ENCODE measurements at regions not wholly inside any gene's neighbourhood (a gene's known extent, or its start where the extent isn't known, plus 50 kb on each side); places are given as distances from the start of the nearest gene placed in this dataset.

GRCh38 chr4:149199594-149199993 lies 616.0 kb downstream of the IQCM start:
- no peak overlapping the region for H4K8ac ChIP-seq (ENCODE audit: extremely low read depth, insufficient read depth, low read length)
- no peak overlapping the region for H4K91ac ChIP-seq (replicated peaks; ENCODE audit: insufficient read length, low read length)
- H3K56ac ChIP-seq (replicated peaks; ENCODE audit: insufficient read length, low read depth, low read length) = no peak overlapping the region
- DNase-seq (ENCODE audit: low read depth in 1 of 2, low spot score in 2 of 2) = no peak
- no peaks in the 10 kb centered on the region for H3K9me3 ChIP-seq (ENCODE audit: insufficient read depth in 2 of 2, low read depth in 1 of 2, low read length in 1 of 2)
- ChIA-PET CTCF (ENCODE audit: partially characterized antibody) (no interaction called here), POLR2A (ENCODE audit: partially characterized antibody) (no interaction called here)
- H3K4me2 ChIP-seq (ENCODE audit: insufficient read depth in 1 of 2, low read depth in 2 of 2, low read length in 2 of 2) = no peak overlapping the region
- FAIRE-seq = no peak
- no peak overlapping the region for H2BK12ac ChIP-seq (ENCODE audit: low read depth, low read length)
- no peak overlapping the region for H3K4me3 ChIP-seq (ENCODE audit: extremely low read depth in 1 of 4, insufficient read depth in 2 of 4, low read depth in 3 of 4, low read length in 4 of 4)
- H3K79me2 ChIP-seq (ENCODE audit: control insufficient read depth in 1 of 2, insufficient read depth in 2 of 2, low read length in 2 of 2) = no peaks in the 10 kb centered on the region
- no peaks in the 10 kb centered on the region for H3K27me3 ChIP-seq (replicated peaks in 1 of 4; ENCODE audit: control insufficient read depth in 3 of 4, extremely low read depth in 1 of 4, insufficient read depth in 3 of 4, low read length in 3 of 4)
- no peak overlapping the region for H3K23ac ChIP-seq (ENCODE audit: insufficient read length)
- no peak overlapping the region for H2BK20ac ChIP-seq (ENCODE audit: low read length)
- H2BK5ac ChIP-seq (ENCODE audit: low read depth, low read length) = no peak overlapping the region
- no peak overlapping the region for H3K14ac ChIP-seq (ENCODE audit: insufficient read length)
- no peaks in the 10 kb centered on the region for H3K36me3 ChIP-seq (ENCODE audit: control insufficient read depth in 2 of 4, insufficient read depth in 4 of 4, low read length in 3 of 4)
- no peak overlapping the region for H3K4ac ChIP-seq (replicated peaks; ENCODE audit: insufficient read length, low read depth, low read length)
- H2AK5ac ChIP-seq (ENCODE audit: low read depth, low read length) = no peak overlapping the region
- H4K20me1 ChIP-seq (replicated peaks in 1 of 2; ENCODE audit: control insufficient read depth in 1 of 2, insufficient read depth in 2 of 2, low read length in 2 of 2) = no peaks in the 10 kb centered on the region
- H3K18ac ChIP-seq (ENCODE audit: extremely low read depth, low read length) = no peak overlapping the region
- no peak overlapping the region for H2BK120ac ChIP-seq (replicated peaks; ENCODE audit: low read depth, low read length)
- H3K79me1 ChIP-seq (ENCODE audit: low read depth, low read length) = no peaks in the 10 kb centered on the region
- no peak overlapping the region for H2BK15ac ChIP-seq (ENCODE audit: low read length)
- no peaks in the 10 kb centered on the region for H3K4me1 ChIP-seq (replicated peaks in 1 of 4; ENCODE audit: control insufficient read depth in 3 of 4, insufficient read depth in 4 of 4, low read length in 3 of 4)
- 97% methylated on average over 3 of the region's 3 CpGs; no CpG with 5 or more reads in 1 of the 2 experiments for WGBS, 2 experiments (ENCODE audit: extremely low coverage in 1 of 2, insufficient coverage in 1 of 2, insufficient read length in 1 of 2, insufficient replicate concordance in 2 of 2, low coverage in 1 of 2, low lambda C conversion rate in 2 of 2, missing lambda C conversion rate in 1 of 2)
- no peak overlapping the region for H4K5ac ChIP-seq (ENCODE audit: insufficient read length, low read depth, low read length)
- no peak overlapping the region for H3K9ac ChIP-seq (replicated peaks in 1 of 4; ENCODE audit: extremely low read depth in 1 of 4, low read depth in 3 of 4, low read length in 3 of 4)
- no peak overlapping the region for H3K27ac ChIP-seq (ENCODE audit: low read depth, low read length)
- H3K23me2 ChIP-seq (ENCODE audit: low read depth, low read length) = no peaks in the 10 kb centered on the region
- H2AFZ ChIP-seq (ENCODE audit: low read length) = no peak overlapping the region
- TF ChIP-seq CEBPB (IDR thresholded peaks at IDR 0.05; ENCODE audit: low read depth, low read length) (no peak), SP2 (IDR thresholded peaks at IDR 0.05; ENCODE audit: low read length) (no peak), ZNF274 (IDR thresholded peaks at IDR 0.05; ENCODE audit: borderline replicate concordance, extremely low read depth, low read length) (no peak), KDM1A (IDR thresholded peaks at IDR 0.05; ENCODE audit: borderline replicate concordance, low read length) (no peak), RFX5 (IDR thresholded peaks at IDR 0.05; ENCODE audit: borderline replicate concordance, low read depth, low read length) (no peak), CHD2 (IDR thresholded peaks at IDR 0.05; ENCODE audit: low read length) (no peak), KDM5A (IDR thresholded peaks at IDR 0.05; ENCODE audit: low read length) (no peak), SP4 (IDR thresholded peaks at IDR 0.05; ENCODE audit: low read length) (no peak), YY1 (IDR thresholded peaks at IDR 0.05; ENCODE audit: low read depth, low read length) (no peak), JUN (IDR thresholded peaks at IDR 0.05; ENCODE audit: low read depth, low read length) (no peak), CHD1 (IDR thresholded peaks at IDR 0.05; ENCODE audit: low read depth, low read length) (no peak), SUZ12 (IDR thresholded peaks at IDR 0.05; ENCODE audit: low read length) (no peak), ATF3 (IDR thresholded peaks at IDR 0.05; ENCODE audit: insufficient read depth, low read depth, low read length) (no peak), ATF2 (IDR thresholded peaks at IDR 0.05; ENCODE audit: low read length) (no peak), TAF7 (optimal IDR thresholded peaks at IDR 0.05; ENCODE audit: borderline replicate concordance, low read depth, low read length) (no peak)

All from H1 (cell line).